PFSK-1 (cell line): ENCODE measurements at regions not wholly inside any gene's neighbourhood (a gene's known extent, or its start where the extent isn't known, plus 50 kb on each side); places are given as distances from the start of the nearest gene placed in this dataset.

Experiments used
- FOXP2 ChIP-seq: optimal IDR thresholded peaks from 2 replicates; pipeline ENCODE3; 2011; ENCODE audit warnings: borderline replicate concordance, control low read depth, inconsistent platforms; ENCODE audit not compliant: insufficient read depth; ENCODE audit errors: extremely low read length, extremely low read depth
- POLR2AphosphoS5 ChIP-seq: IDR thresholded peaks from 2 replicates; pipeline ENCODE4 v1.6.1; 2012; ENCODE audit warnings: low read depth, mild to moderate bottlenecking, control low read depth, low read length, moderate library complexity
- SIN3A ChIP-seq: IDR thresholded peaks from 2 replicates; pipeline ENCODE4 v1.6.1; 2012; ENCODE audit warnings: mild to moderate bottlenecking, low read length, moderate library complexity, borderline replicate concordance; ENCODE audit not compliant: insufficient read depth
- TAF1 ChIP-seq: IDR thresholded peaks from 2 replicates; pipeline ENCODE4 v1.6.1; 2012; ENCODE audit warnings: low read length, control low read depth, borderline replicate concordance; ENCODE audit not compliant: insufficient read depth
- TF ChIP-seq, protein P1 (sequence below), 2 experiments: IDR thresholded peaks; 2 replicates each; pipeline versions ENCODE4 v1.6.1 to v1.8.0; 2011 to 2012; ENCODE audit warnings: low read depth in 2 of 2, low read length in 2 of 2, control low read depth in 1 of 2, inconsistent platforms in 1 of 2, mild to moderate bottlenecking in 1 of 2, moderate library complexity in 1 of 2; ENCODE audit not compliant: insufficient read depth in 1 of 2

DNA sequence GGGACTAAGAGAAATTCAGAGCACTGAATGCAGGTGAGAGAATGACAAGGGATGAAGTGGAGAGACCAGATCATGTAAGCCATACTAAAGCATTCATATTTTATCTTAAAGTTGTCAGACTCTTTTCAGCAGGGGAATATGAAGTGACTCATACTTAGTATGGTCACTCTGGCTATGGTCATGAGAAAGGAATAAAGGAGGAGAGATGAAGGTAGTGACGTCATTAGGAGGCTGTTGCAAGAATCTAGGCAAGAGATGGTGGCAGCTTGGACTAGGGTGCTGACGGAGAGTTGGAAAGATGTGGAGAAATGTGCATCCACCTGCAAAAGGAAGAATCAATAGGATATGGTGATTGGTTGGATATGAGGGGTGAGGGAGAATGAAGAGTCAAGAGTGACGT is 203.2 kb upstream of the ACVR2A start:
- TF ChIP-seq, protein P1, sequence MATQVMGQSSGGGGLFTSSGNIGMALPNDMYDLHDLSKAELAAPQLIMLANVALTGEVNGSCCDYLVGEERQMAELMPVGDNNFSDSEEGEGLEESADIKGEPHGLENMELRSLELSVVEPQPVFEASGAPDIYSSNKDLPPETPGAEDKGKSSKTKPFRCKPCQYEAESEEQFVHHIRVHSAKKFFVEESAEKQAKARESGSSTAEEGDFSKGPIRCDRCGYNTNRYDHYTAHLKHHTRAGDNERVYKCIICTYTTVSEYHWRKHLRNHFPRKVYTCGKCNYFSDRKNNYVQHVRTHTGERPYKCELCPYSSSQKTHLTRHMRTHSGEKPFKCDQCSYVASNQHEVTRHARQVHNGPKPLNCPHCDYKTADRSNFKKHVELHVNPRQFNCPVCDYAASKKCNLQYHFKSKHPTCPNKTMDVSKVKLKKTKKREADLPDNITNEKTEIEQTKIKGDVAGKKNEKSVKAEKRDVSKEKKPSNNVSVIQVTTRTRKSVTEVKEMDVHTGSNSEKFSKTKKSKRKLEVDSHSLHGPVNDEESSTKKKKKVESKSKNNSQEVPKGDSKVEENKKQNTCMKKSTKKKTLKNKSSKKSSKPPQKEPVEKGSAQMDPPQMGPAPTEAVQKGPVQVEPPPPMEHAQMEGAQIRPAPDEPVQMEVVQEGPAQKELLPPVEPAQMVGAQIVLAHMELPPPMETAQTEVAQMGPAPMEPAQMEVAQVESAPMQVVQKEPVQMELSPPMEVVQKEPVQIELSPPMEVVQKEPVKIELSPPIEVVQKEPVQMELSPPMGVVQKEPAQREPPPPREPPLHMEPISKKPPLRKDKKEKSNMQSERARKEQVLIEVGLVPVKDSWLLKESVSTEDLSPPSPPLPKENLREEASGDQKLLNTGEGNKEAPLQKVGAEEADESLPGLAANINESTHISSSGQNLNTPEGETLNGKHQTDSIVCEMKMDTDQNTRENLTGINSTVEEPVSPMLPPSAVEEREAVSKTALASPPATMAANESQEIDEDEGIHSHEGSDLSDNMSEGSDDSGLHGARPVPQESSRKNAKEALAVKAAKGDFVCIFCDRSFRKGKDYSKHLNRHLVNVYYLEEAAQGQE (IDR thresholded peaks at IDR 0.05; ENCODE audit: insufficient read depth in 1 of 2, low read depth in 2 of 2, low read length in 2 of 2): no peak
- TF ChIP-seq TAF1 (no peak), FOXP2 (no peak), POLR2AphosphoS5 (no peak), SIN3A (no peak)

DNA sequence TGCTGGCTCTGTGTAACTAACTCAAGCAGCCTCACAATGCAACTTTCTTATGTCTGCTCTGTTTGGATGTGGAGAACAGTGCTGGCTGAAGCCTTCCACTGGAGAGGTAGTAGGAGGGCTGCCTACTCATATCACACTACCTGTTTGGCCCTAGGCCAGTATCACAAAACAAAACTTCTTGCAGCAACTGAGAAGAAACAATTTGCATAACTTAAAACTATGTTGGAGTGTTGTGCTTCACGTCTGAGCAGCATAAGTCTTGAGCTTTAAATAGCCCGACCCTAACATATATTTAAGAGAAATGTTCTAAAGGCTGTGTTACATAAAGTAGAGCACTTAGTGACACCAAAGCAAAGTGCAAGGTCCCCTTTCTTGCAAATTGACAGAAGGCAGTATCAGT is 204.9 kb upstream of the ACVR2A start:
- no peak for TF ChIP-seq FOXP2
- no peak for TF ChIP-seq SIN3A
- no peak for TF ChIP-seq TAF1
- TF ChIP-seq, protein P1 (IDR thresholded peaks at IDR 0.05; ENCODE audit: insufficient read depth in 1 of 2, low read depth in 2 of 2, low read length in 2 of 2): no peak
- TF ChIP-seq POLR2AphosphoS5: no peak

DNA sequence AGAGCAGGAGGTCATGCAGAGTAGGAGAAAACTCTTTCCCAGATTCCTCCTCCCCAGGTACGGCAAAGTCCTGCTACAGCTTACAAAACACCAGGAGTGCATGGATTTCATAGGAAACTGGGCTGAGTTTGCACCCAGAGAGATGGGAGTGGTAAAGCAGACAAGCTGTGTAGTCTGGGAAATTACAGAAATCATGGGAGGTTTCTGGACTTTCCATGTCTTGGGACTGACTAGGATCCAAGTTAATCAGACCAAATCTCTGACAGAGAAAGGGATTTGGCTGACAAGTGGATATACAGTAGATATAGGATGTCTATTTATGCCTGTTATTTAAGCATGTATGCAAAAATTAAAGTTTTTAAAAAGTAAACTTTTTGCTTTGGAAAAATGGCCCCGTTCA is 205.4 kb upstream of the ACVR2A start:
- no peak for TF ChIP-seq FOXP2
- TF ChIP-seq, protein P1 (IDR thresholded peaks at IDR 0.05; ENCODE audit: insufficient read depth in 1 of 2, low read depth in 2 of 2, low read length in 2 of 2): no peak
- TF ChIP-seq POLR2AphosphoS5: no peak
- TF ChIP-seq SIN3A: no peak
- TF ChIP-seq TAF1: no peak

DNA sequence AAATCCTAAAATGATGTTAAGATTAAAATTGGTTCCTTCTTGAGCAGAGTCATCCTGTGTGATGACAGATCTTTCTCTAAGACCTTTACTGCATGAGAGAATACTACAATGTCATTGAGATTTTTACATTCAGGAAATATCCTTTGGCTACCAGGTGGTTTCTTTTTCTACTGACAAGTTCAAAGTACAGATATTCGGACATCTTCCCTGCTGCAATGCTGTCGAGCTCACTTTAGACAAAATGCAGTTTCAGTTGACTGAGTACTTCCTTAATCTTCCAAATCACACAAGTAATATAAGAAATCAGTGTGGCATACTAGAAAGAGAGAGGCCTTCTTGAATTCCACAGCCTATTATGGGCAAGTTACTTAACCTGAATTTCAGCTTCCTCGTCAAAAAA is 207.9 kb upstream of the ACVR2A start:
- TF ChIP-seq, protein P1 (IDR thresholded peaks at IDR 0.05; ENCODE audit: insufficient read depth in 1 of 2, low read depth in 2 of 2, low read length in 2 of 2): no peak
- TF ChIP-seq FOXP2: no peak
- no peak for TF ChIP-seq SIN3A
- TF ChIP-seq POLR2AphosphoS5: no peak
- TF ChIP-seq TAF1: no peak

DNA sequence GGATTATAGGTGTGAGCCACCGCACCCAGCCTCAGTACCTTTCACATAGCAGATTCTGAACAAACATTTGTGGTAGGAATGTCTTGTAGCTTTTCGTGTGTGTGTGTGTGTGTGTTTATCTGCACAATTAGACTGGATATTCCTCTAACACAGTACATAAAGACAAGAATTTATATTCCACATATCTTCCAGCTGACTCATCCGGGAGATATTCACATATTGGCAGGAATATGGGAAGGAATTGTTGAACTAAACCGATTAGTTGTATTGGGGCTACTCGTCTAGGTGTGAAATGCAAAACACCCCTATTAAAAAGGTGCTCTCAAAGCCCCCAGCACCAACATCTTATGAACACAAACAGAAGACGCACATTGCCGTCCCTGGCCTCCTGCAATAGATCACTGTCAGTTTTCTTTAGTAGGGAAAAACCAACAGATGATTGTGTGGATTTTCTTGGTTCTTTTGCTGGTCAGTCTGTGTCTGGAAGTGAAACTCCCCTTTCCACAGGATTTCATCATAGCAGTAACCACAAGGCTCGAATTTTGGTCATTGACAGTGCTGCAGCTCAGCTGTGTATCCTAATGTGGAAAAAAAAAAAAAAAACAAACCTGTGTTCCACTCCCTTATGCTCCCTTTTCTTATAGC is 208.5 kb upstream of the ACVR2A start:
- TF ChIP-seq TAF1: no peak
- TF ChIP-seq SIN3A: no peak
- TF ChIP-seq, protein P1 (IDR thresholded peaks at IDR 0.05; ENCODE audit: insufficient read depth in 1 of 2, low read depth in 2 of 2, low read length in 2 of 2): no peak
- no peak for TF ChIP-seq POLR2AphosphoS5
- TF ChIP-seq FOXP2: no peak
